Activated CD8-positive, alpha-beta memory T cell treated with anti-CD3 and anti-CD28 coated beads for 48 hours (primary cell): ENCODE measurements at regions not wholly inside any gene's neighbourhood (a gene's known extent, or its start where the extent isn't known, plus 50 kb on each side); places are given as distances from the start of the nearest gene placed in this dataset.
"Not testable (repeated sequence)": the region's sequence is repeated elsewhere in the genome, so short reads cannot be mapped to it uniquely, and the experiment has no call there.

Experiments
- DNase-seq, 3 experiments: peaks; one replicate each; pipeline ENCODE4 v3.0.0-alpha.2; 2020; ENCODE audit warnings: low read depth in 2 of 3, low spot score in 2 of 3

GRCh38 chr7:148472406-148472805 is 118.2 kb upstream of the C7orf33 start:
- no peak for DNase-seq

- DNase-seq = no peak
These were observed 116.7 kb upstream of the C7orf33 start for GRCh38 chr7:148473703-148474480.

DNA sequence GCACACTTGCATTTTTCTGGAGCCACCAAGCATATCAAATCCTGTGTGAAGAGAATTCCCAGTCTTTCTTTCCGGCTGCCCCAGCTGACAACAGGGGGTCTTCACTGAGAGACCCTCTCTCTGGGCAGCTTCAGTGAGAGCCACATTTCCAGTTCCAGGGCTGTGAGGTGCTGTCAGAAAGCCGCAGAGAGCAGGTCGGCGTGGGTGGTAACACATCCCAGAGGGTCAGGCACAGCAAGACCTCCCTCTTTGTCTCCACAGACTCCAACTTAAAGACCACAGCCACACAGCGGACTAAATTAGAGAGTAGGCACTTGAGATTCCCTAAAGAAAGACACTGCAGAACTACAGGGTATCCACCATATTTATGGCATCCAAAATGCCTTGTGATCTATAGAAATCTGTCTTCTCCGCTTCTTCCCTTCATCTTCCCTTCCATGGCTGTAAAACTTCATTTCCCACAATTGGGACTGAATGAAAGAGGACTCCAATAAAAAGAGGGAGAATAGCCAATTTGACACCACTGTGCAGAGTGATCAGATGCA is 116.0 kb upstream of the C7orf33 start:
- no peak for DNase-seq

DNA sequence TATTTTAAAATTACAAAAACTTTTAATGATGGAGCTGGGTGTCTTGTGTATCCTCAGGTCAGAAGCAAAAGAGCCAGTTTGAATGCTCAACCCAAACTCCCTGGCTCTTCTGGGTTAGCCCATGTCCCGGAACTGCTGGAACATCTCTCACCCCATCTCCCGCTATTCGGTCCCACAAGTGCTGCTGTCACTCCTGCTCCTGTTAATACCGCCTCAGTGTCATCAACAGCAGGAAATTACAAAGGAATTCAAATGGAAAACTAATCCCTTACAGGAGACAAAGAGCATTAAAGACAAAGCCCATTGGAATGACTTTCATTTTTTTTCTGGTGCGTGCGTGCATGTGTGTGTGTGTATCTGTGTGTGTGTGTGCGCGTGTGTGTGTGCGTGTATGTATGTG is 112.0 kb upstream of the C7orf33 start:
- no peak for DNase-seq

DNA sequence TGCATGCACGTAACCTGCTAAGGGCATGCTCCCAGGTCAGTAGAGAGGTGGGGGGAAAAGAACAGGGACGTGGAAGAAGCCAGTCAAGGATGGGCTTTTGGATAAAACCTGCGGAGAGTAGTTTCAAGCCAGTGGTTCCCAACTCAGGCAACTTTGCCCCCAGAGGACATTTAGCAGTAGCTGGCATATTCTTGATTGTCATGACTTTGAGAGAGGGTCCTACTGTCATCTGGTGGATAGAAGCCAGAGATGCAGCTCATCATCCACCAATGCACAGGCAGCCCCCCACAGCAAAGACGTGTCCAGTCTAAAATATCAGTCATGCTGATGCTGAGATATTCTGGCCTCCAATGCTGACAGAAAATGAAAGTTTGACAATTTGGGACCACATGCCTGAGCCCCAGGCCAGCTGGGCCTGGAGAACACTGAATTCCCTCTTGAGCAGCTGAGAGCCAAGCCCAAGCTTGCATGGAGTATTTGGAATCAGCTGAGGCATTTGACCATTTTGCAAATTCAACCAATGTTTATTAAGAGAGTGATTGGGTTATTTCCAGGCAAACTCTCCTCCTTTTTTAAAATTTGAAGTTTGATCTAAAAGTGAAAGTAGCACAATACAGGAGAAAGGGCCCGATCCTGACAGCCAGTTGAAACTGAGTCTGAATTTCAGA is 110.0 kb upstream of the C7orf33 start:
- no peak for DNase-seq

GRCh38 chr7:148481147-148481526 is 109.4 kb upstream of the C7orf33 start:
- DNase-seq = no peak

DNA sequence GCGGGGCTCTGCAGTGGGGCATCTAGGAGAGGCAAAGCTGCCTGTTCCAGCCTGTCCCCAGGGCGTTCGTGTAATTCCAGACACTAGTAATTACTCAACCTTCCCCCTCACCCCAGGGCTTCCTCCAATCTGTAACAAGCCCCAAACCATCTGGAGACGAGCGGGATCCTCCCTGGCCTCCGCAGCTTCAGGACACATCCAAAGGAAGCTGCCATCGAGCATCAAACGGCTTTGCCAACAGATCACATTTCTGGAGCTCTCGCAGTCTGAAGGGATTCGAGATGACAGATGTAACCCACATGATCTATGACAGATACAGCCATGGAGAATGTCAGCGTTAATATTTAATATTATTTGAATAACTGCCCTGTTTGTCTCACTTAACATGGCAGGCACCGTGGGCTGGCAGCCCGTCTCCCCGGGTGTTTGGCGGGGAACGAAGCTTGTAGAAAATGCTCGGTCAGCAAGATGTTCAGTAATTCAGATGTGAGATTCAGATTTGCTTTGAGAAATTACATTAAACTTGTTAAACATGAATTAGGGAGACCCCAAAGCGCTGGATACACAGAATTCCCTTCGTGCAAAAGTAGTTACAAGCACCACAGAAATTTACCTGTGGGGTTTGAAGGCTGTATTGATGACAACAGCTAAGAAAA is 108.5 kb upstream of the C7orf33 start:
- no peak for DNase-seq

DNA sequence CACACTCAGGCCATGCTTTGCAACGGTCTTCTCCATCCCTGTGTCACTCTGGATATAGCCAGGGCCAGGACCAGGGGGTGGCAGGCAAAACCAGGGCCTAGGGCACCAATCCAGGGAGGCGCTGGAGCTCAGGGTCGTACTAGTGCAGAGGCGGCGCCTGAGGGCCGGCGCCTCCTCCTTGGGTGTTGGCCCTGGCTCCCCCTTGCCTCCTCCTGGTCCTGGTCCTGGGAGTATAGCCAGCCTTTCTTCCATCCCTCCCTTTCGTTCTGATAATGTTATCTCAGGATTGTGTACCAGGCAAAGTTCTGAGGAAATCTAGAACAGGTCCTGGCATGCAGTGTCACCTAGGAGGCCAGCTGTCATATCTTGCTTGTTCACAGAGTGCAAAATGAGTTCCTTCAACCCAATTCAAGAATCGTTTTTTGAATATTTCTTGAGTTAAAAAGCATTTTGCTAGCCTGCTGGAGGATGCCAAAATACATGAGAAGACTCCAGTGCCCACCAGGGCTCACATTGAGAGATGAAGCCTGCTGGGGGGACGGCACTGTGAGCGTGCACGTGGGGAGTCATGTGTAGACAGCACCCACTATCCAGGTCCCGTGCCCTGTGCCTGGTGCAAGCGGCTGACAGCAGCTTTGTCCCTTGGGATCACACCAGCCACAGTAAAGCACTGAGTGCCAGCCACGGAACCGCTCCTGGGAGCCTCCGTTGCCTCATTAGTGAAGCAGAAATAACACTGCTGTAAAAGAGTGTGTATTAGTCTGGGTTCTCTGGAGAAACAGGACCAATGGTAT is 106.9 kb upstream of the C7orf33 start:
- no peak for DNase-seq

DNA sequence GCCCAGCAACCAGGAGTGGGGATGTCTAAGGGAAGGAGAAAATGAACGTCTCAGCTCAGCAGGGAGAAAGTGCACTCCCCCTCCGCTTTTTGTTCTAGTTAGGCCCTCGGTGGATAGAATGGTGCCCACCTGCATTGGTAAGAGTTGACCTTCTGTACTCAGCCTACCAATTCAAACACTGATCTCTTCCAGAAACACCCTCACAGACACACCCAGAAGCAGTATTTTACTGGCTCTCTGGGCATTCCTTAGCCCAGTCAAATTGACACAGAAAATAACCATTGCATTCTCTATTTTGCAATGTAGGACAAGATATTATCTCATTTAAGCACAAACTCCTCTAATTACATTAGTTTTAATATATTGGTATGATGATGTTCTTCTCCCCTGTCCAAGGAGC is 106.1 kb upstream of the C7orf33 start:
- DNase-seq = no peak

DNA sequence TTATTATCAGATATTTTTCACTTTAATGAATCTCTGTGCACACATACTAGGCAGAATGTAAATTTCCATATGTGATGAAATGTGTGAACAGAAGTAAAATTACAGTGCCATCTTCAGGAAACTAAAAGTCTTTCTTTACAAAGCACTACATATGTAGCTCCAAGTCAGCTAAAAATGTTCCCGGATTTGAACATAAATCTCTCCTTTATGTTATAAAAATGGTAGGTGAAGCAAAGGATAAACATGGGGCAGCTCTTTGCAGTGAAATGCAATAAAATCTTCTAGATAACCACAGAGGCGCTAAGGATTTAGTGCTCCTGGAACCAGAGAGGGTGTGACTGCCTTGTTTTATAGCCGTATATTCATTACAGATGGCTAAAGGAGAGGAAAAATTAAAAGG is 104.9 kb upstream of the C7orf33 start:
- DNase-seq = no peak

GRCh38 chr7:148486937-148487336 is 103.6 kb upstream of the C7orf33 start:
- DNase-seq = no peak

DNA sequence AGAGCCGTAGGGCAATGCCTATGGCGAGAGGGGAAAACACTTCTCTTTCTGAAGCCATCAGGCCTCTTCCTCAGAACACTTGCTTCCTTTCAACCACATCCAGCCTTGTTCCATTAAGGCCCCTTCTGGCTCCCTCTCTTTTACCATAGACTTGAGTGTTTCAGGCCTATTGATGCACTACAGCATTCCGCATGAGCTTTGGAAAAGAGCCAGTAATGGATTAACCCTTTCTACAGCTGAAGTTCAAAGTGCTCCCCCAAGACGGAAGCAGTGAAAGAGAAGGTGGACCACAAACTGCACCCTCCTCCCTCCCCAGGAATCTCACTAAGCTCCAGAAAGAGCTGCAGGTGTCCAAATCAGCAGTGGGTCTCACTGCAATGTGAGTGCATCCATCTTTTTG is 102.7 kb upstream of the C7orf33 start:
- no peak for DNase-seq

GRCh38 chr7:148489678-148490077 is 100.9 kb upstream of the C7orf33 start:
- no peak for DNase-seq

DNA sequence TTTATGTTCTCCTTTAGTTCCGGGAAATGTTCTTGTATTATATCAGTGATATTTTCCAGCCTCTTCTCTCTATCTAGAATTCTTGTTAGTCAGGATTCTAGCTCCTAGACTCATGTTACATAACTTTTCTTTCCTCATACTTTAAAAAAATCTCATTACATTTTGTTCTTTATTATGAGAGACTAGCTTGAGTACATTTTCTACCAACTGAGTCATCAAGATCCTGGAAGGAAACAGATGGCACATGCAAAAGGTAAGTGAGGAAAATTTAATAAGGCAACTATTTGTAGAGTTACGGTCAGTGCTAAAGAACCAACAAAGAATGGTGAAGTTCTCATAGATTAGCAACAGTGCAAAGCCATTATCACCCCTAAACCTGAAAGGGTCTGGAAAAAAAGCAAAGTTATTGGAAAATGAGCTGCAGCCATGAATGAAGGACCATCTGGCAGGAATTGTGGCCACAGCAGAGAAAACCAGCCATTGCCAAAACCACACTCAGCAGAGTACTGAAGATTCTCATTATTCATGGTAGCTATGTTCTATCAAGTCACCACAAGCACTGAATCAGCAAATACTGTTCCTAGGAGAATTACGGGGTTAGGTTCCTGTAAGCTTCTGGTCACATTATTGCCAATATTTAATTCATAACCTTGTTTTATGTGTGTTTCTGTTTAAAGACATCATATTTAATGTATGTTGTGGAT is 98.3 kb upstream of the C7orf33 start:
- no peak for DNase-seq

DNA sequence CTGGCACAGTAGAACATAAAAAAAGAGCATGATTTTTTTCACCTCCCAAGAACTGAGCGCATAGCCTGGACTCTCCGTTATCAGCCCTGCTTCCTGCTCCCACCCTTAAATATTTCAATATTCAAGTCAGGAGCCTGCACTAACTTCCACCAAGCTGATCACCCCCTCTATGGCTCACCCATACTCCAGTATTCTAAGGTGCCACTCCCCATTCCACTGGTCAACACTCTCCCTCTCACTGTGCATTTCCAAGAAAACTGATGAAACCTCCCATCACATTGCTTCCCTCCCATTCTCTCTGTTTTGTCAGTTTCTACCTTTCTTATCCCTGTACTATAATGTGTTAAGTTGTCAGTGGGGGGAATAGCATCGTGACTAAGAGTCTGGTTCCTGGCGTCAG is 95.0 kb upstream of the C7orf33 start:
- no peak for DNase-seq

- no peak for DNase-seq
These were observed 89.6 kb upstream of the C7orf33 start for GRCh38 chr7:148500978-148501377.

DNA sequence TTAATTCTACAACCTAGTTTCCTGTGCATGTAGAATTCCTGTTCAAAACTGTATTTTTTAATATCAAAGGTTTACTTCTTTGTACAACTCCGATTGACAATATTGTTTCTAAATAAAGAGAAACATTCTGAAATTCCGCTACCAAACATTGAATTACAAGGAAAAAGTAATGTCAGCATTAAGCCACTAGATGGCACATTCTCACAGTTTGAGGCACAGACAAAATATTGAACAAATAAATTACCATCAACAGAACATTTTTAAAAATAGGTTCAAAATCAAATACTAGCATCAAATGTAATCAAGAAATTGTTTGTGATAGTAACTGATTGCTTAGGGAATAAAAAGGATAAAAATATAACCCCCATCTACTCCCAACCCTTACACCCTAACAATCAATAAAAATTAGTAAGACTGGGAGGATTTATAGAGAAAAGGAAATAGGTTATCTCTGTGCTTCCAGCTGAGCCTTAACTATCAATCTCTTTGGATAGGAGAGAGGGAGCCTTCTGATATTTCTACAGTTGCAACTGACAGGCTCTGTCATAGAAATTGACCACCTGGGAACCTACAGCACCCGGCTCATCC is 86.6 kb upstream of the C7orf33 start:
- DNase-seq = no peak

GRCh38 chr7:148505645-148506375 is 84.8 kb upstream of the C7orf33 start:
- no peak for DNase-seq

DNA sequence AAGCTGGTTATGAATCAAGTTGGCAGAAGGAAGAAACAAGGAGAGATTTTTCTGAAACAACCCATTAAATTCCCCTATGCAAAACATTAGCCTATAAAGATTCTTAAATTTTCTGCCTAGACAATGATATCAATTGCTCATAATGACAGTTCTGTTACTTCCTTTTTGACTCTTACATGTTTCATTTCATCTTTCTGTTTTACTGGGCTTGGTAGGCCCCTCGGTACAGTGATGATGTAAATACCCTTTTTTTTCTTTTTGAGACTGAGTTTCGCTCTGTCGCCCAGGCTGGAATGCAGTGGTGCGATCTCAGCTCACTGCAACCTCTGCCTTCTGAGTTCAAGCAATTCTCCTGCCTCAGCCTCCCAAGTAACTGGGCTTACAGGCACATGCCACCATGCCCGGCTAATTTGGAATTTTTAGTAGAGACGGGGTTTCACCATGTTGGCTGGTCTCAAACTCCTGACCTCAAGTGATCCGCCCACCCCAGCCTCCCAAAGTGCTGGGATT is 83.4 kb upstream of the C7orf33 start:
- not testable (repeated sequence) for DNase-seq
